H1 (cell line): ENCODE measurements at regions not wholly inside any gene's neighbourhood (a gene's known extent, or its start where the extent isn't known, plus 50 kb on each side); places are given as distances from the start of the nearest gene placed in this dataset.

Source experiments
- CTCF ChIA-PET: fragments of 300-600 bp; sonication (Branson Sonifier 250); formaldehyde crosslinking; loops from one replicate; lab custom pipeline; 2021; ENCODE audit not compliant: partially characterized antibody; lab: Charles Lee
- POLR2A ChIA-PET: fragments of 300-600 bp; sonication (Branson Sonifier 250); formaldehyde crosslinking; loops from one replicate; lab custom pipeline; 2021; ENCODE audit warnings: inconsistent platforms; ENCODE audit not compliant: partially characterized antibody; lab: Charles Lee
- DNase-seq, 2 experiments: peaks; one replicate each; pipeline versions ENCODE4 v3.0.0 to v3.0.0-alpha.2; 2010 to 2022; ENCODE audit warnings: low spot score in 2 of 2, low read depth in 1 of 2, mixed read lengths in 1 of 2
- FAIRE-seq: peaks from 2 replicates; lab custom pipeline; 2011; peaks lifted over from hg19 to GRCh38; lab: Jason Lieb, UNC
- H2AFZ ChIP-seq: 2 replicates; pipeline ENCODE4 v1.8.1; 2012; ENCODE audit warnings: low read length, inconsistent platforms
- H2AK5ac ChIP-seq: 2 replicates; pipeline ENCODE4 v1.6.1; 2013; ENCODE audit warnings: low read depth, low read length
- H2BK120ac ChIP-seq: replicated peaks from 2 replicates; pipeline ENCODE3; 2013; ENCODE audit warnings: low read depth, low read length, inconsistent platforms
- H2BK12ac ChIP-seq: 2 replicates; pipeline ENCODE4 v1.6.1; 2013; ENCODE audit warnings: low read depth, low read length
- H2BK15ac ChIP-seq: 2 replicates; pipeline ENCODE4 v1.6.1; 2013; ENCODE audit warnings: low read length
- H2BK20ac ChIP-seq: 2 replicates; pipeline ENCODE4 v1.6.1; 2013; ENCODE audit warnings: low read length
- H2BK5ac ChIP-seq: 2 replicates; pipeline ENCODE4 v1.6.1; 2013; ENCODE audit warnings: low read depth, low read length
- H3K14ac ChIP-seq: 2 replicates; pipeline ENCODE4 v1.6.1; 2013; ENCODE audit warnings: inconsistent platforms; ENCODE audit not compliant: insufficient read length
- H3K18ac ChIP-seq: 2 replicates; pipeline ENCODE4 v1.6.1; 2013; ENCODE audit warnings: low read length; ENCODE audit errors: extremely low read depth
- H3K23ac ChIP-seq: 2 replicates; pipeline ENCODE4 v1.6.1; 2013; ENCODE audit warnings: inconsistent platforms; ENCODE audit not compliant: insufficient read length
- H3K23me2 ChIP-seq: 2 replicates; pipeline ENCODE4 v1.6.1; 2013; ENCODE audit warnings: low read depth, low read length
- H3K27ac ChIP-seq: 2 replicates; pipeline ENCODE4 v1.6.1; 2011; ENCODE audit warnings: low read depth, low read length, inconsistent platforms
- H3K27me3 ChIP-seq, 4 experiments: replicated peaks in 1 of 4; 1 replicate in 1 of 4; 2 replicates in 3 of 4; pipeline versions ENCODE4 v1.6.1 to v1.8.1; 2011 to 2013; ENCODE audit warnings: low read length in 3 of 4, mild to moderate bottlenecking in 3 of 4, inconsistent platforms in 2 of 4, mixed read lengths in 2 of 4, moderate library complexity in 1 of 4; ENCODE audit not compliant: control insufficient read depth in 3 of 4, insufficient read depth in 3 of 4; ENCODE audit errors: extremely low read depth in 1 of 4
- H3K36me3 ChIP-seq, 4 experiments: 2 replicates each; pipeline versions ENCODE4 v1.6.1 to v1.8.1; 2011 to 2013; ENCODE audit warnings: mild to moderate bottlenecking in 4 of 4, low read length in 3 of 4, moderate library complexity in 2 of 4, control low read depth in 1 of 4, inconsistent platforms in 1 of 4; ENCODE audit not compliant: insufficient read depth in 4 of 4, control insufficient read depth in 2 of 4
- H3K4ac ChIP-seq: replicated peaks from 2 replicates; pipeline ENCODE3; 2013; ENCODE audit warnings: low read length, low read depth, mixed read lengths, inconsistent platforms; ENCODE audit not compliant: insufficient read length
- H3K4me1 ChIP-seq, 4 experiments: replicated peaks in 1 of 4; 1 replicate in 1 of 4; 2 replicates in 3 of 4; pipeline versions ENCODE4 v1.6.1 to v1.8.1; 2011 to 2013; ENCODE audit warnings: low read length in 3 of 4, inconsistent platforms in 2 of 4, mixed read lengths in 1 of 4; ENCODE audit not compliant: insufficient read depth in 4 of 4, control insufficient read depth in 3 of 4
- H3K4me2 ChIP-seq, 2 experiments: 2 replicates each; pipeline versions ENCODE4 v1.6.1 to v1.8.1; 2011 to 2013; ENCODE audit warnings: low read depth in 2 of 2, low read length in 2 of 2, control low read depth in 1 of 2, inconsistent platforms in 1 of 2, mild to moderate bottlenecking in 1 of 2; ENCODE audit not compliant: insufficient read depth in 1 of 2
- H3K4me3 ChIP-seq, 4 experiments: fragments of 200-600, 300-600 bp in 1 of 4; sonication (generic), shearing (Covaris generic), sonication (Bioruptor Twin) in 1 of 4; 2 replicates each; pipeline versions ENCODE4 v1.5.1 to v1.8.1; 2011 to 2016; ENCODE audit warnings: low read length in 4 of 4, low read depth in 3 of 4, control low read depth in 2 of 4, inconsistent platforms in 2 of 4, mild to moderate bottlenecking in 2 of 4, mixed read lengths in 1 of 4, moderate library complexity in 1 of 4; ENCODE audit not compliant: insufficient read depth in 2 of 4; ENCODE audit errors: extremely low read depth in 1 of 4
- H3K56ac ChIP-seq: replicated peaks from 2 replicates; pipeline ENCODE3; 2013; ENCODE audit warnings: low read depth, mild to moderate bottlenecking, mixed read lengths, low read length, inconsistent platforms; ENCODE audit not compliant: insufficient read length
- H3K79me1 ChIP-seq: 2 replicates; pipeline ENCODE4 v1.6.1; 2013; ENCODE audit warnings: low read depth, low read length, control low read depth
- H3K79me2 ChIP-seq, 2 experiments: 2 replicates each; pipeline versions ENCODE4 v1.6.1 to v1.8.1; 2012 to 2013; ENCODE audit warnings: low read length in 2 of 2, mild to moderate bottlenecking in 2 of 2, inconsistent platforms in 1 of 2; ENCODE audit not compliant: insufficient read depth in 2 of 2, control insufficient read depth in 1 of 2
- H3K9ac ChIP-seq, 4 experiments: replicated peaks in 1 of 4; 1 replicate in 1 of 4; 2 replicates in 3 of 4; pipeline versions ENCODE4 v1.6.1 to v1.8.1; 2011 to 2013; ENCODE audit warnings: low read depth in 3 of 4, low read length in 3 of 4, control low read depth in 2 of 4, mild to moderate bottlenecking in 2 of 4, moderate library complexity in 2 of 4, inconsistent platforms in 1 of 4; ENCODE audit errors: extremely low read depth in 1 of 4
- H3K9me3 ChIP-seq, 2 experiments: 2 replicates each; pipeline versions ENCODE4 v1.6.1 to v1.8.1; 2012 to 2013; ENCODE audit warnings: mild to moderate bottlenecking in 2 of 2, moderate library complexity in 2 of 2, control low read depth in 1 of 2, inconsistent platforms in 1 of 2, low read depth in 1 of 2, low read length in 1 of 2, mixed read lengths in 1 of 2; ENCODE audit not compliant: insufficient read depth in 2 of 2
- H4K20me1 ChIP-seq, 2 experiments: replicated peaks in 1 of 2; 2 replicates each; pipeline versions ENCODE3 to v1.8.1; 2011 to 2013; ENCODE audit warnings: inconsistent platforms in 2 of 2, low read length in 2 of 2, mild to moderate bottlenecking in 1 of 2; ENCODE audit not compliant: insufficient read depth in 2 of 2, control insufficient read depth in 1 of 2
- H4K5ac ChIP-seq: 2 replicates; pipeline ENCODE4 v1.6.1; 2013; ENCODE audit warnings: low read length, low read depth, mixed read lengths, inconsistent platforms; ENCODE audit not compliant: insufficient read length
- H4K8ac ChIP-seq: 2 replicates; pipeline ENCODE4 v1.8.0; 2013; ENCODE audit warnings: mild to moderate bottlenecking, moderate library complexity, low read length, inconsistent platforms; ENCODE audit not compliant: insufficient read depth; ENCODE audit errors: extremely low read depth
- H4K91ac ChIP-seq: replicated peaks from 2 replicates; pipeline ENCODE3; 2013; ENCODE audit warnings: low read length, mixed read lengths, inconsistent platforms; ENCODE audit not compliant: insufficient read length
- GABPA ChIP-seq: IDR thresholded peaks from 2 replicates; pipeline ENCODE4 v1.6.1; 2011; ENCODE audit warnings: mild to moderate bottlenecking, low read length, moderate library complexity, borderline replicate concordance; ENCODE audit not compliant: insufficient read depth
- whole genome bisulfite sequencing, 2 experiments: shearing (Covaris generic) in 1 of 2; methylation state at CpG; one replicate each; pipeline versions ENCODE4 v1.1.6 to v1.1.7; 2013 to 2015; ENCODE audit warnings: low lambda C conversion rate in 2 of 2, mixed read lengths in 2 of 2, inconsistent platforms in 1 of 2, low coverage in 1 of 2, missing lambda C conversion rate in 1 of 2; ENCODE audit not compliant: insufficient replicate concordance in 2 of 2, insufficient coverage in 1 of 2, insufficient read length in 1 of 2; ENCODE audit errors: extremely low coverage in 1 of 2, missing lambda C conversion rate in 1 of 2; 5-methylcytosine and 5-hydroxymethylcytosine counted together

GRCh38 chr3:168996622-168997021, 666.9 kb downstream of the MECOM start:
- no peak overlapping the region for H3K18ac ChIP-seq
- no peak overlapping the region for H2BK12ac ChIP-seq
- H3K4me3 ChIP-seq = no peak overlapping the region
- H2BK5ac ChIP-seq = no peak overlapping the region
- H3K9me3 ChIP-seq = no peaks in the 10 kb centered on the region
- no peak overlapping the region for H3K9ac ChIP-seq
- H3K27me3 ChIP-seq = no peaks in the 10 kb centered on the region
- no peak for TF ChIP-seq GABPA
- no peak overlapping the region for H2BK120ac ChIP-seq
- no peak overlapping the region for H3K27ac ChIP-seq
- no peaks in the 10 kb centered on the region for H3K79me2 ChIP-seq
- no peak for FAIRE-seq
- H3K4me1 ChIP-seq = peaks cover 0 to 5% (median 0%) of the 10 kb centered on the region in 4 experiments; a peak in 4 of 7 replicates
- no peak overlapping the region for H4K91ac ChIP-seq
- no peak overlapping the region for H2BK15ac ChIP-seq
- H3K4me2 ChIP-seq = no peak overlapping the region
- no peaks in the 10 kb centered on the region for H3K36me3 ChIP-seq
- ChIA-PET POLR2A (no interaction called here), CTCF (interaction anchor here (0.6 kb wide), 1 partner anchor 44 kb away, joined by 3 read pairs; no protein-coding TSS in a partner anchor)
- H3K14ac ChIP-seq = no peak overlapping the region
- H2AK5ac ChIP-seq = no peak overlapping the region
- H4K20me1 ChIP-seq = no peaks in the 10 kb centered on the region
- no peaks in the 10 kb centered on the region for H3K23me2 ChIP-seq
- H2BK20ac ChIP-seq = no peak overlapping the region
- no peaks in the 10 kb centered on the region for H3K79me1 ChIP-seq
- no peak overlapping the region; the same call in 1 of the 2 replicates for H2AFZ ChIP-seq
- 88% methylated on average over 3 of the region's 3 CpGs; no CpG with 5 or more reads in 1 of the 2 experiments for WGBS, 2 experiments
- no peak overlapping the region for H3K4ac ChIP-seq
- H4K5ac ChIP-seq = no peak overlapping the region
- no peak for DNase-seq
- H4K8ac ChIP-seq = no peak overlapping the region
- no peak overlapping the region for H3K56ac ChIP-seq
- H3K23ac ChIP-seq = no peak overlapping the region
